Naive thymus-derived CD8-positive, alpha-beta T cell (primary cell): ENCODE measurements at regions not wholly inside any gene's neighbourhood (a gene's known extent, or its start where the extent isn't known, plus 50 kb on each side); places are given as distances from the start of the nearest gene placed in this dataset.

ENCODE experiments used
- ATAC-seq, 2 donors: fragments of 150-1000 bp; cut with Tn5 transposase in 1 of 2; sonication (Bioruptor Pico), chemical (Tn5 transposase) in 1 of 2; 1 replicate in 1 of 2; 2 replicates in 1 of 2; pipeline ENCODE4 v1.10.0; 2021; ENCODE audit warnings: mild to moderate bottlenecking in 2 of 2, moderate library complexity in 2 of 2
- POLR2A ChIA-PET: fragments of 350-600 bp; sonication (Branson Sonifier 250); formaldehyde crosslinking; loops from one replicate; lab custom pipeline; 2021; ENCODE audit warnings: antibody characterized with exemption; lab: Charles Lee
- DNase-seq, 10 donors: peaks; one replicate each; pipeline versions ENCODE4 v3.0.0 to v3.0.0-alpha.2; 2020 to 2022
- H3K27ac Mint-ChIP-seq, 10 donors: one replicate each; pipeline ENCODE4 v1.8.0; 2020 to 2022; ENCODE audit warnings: mild to moderate bottlenecking in 10 of 10, mixed read lengths in 10 of 10, moderate library complexity in 4 of 10, inconsistent platforms in 1 of 10
- H3K27me3 Mint-ChIP-seq, 5 donors: one replicate each; pipeline ENCODE4 v1.8.0; 2021 to 2022; ENCODE audit warnings: mixed read lengths in 5 of 5
- H3K36me3 Mint-ChIP-seq, 3 donors: one replicate each; pipeline ENCODE4 v1.8.0; 2020 to 2022; ENCODE audit warnings: mixed read lengths in 3 of 3, mild to moderate bottlenecking in 2 of 3, inconsistent platforms in 1 of 3
- H3K4me1 Mint-ChIP-seq, 4 donors: one replicate each; pipeline ENCODE4 v1.8.0; 2021 to 2022; ENCODE audit warnings: mixed read lengths in 4 of 4
- H3K4me3 Mint-ChIP-seq, 10 donors: one replicate each; pipeline ENCODE4 v1.8.0; 2020 to 2022; ENCODE audit warnings: mild to moderate bottlenecking in 10 of 10, mixed read lengths in 10 of 10, moderate library complexity in 6 of 10, inconsistent platforms in 1 of 10
- H3K9me3 Mint-ChIP-seq, 9 donors: one replicate each; pipeline ENCODE4 v1.8.0; 2020 to 2022; ENCODE audit warnings: mixed read lengths in 9 of 9, mild to moderate bottlenecking in 3 of 9, inconsistent platforms in 1 of 9, moderate library complexity in 1 of 9

GRCh38 chr11:116537709-116538108 lies 235.1 kb downstream of the BUD13 start:
- Mint-ChIP-seq H3K27ac (peak overlapping the region in 1 of 10 donors; percentile 8), H3K4me1 (peaks cover 0 to 2% (median 0%) of the 10 kb centered on the region in 4 donors), H3K27me3 (peaks cover 7 to 59% (median 31%) of the 10 kb centered on the region in 5 donors), H3K9me3 (peaks cover 0 to 2% (median 0%) of the 10 kb centered on the region in 9 donors), H3K36me3 (no peaks in the 10 kb centered on the region), H3K4me3 (no peak overlapping the region)
- no peak for ATAC-seq
- POLR2A ChIA-PET = no interaction called here
- no peak for DNase-seq

GRCh38 chr11:116537121-116537520 lies 235.7 kb downstream of the BUD13 start:
- DNase-seq (no peak), ATAC-seq (no peak)
- no peak overlapping the region for H3K4me3 Mint-ChIP-seq
- peaks cover 0 to 2% (median 0%) of the 10 kb centered on the region in 4 donors for H3K4me1 Mint-ChIP-seq
- H3K9me3 Mint-ChIP-seq = peaks cover 0 to 2% (median 0%) of the 10 kb centered on the region in 9 donors
- no peak overlapping the region for H3K27ac Mint-ChIP-seq
- H3K27me3 Mint-ChIP-seq = peaks cover 8 to 59% (median 32%) of the 10 kb centered on the region in 5 donors
- no peaks in the 10 kb centered on the region for H3K36me3 Mint-ChIP-seq
- POLR2A ChIA-PET = interaction anchor here (0.9 kb wide), 1 partner anchor 11 kb away, joined by 3 read pairs; no protein-coding TSS in a partner anchor

- H3K4me1 Mint-ChIP-seq = peaks cover 0 to 2% (median 0%) of the 10 kb centered on the region in 4 donors
- H3K4me3 Mint-ChIP-seq = no peak overlapping the region
- H3K36me3 Mint-ChIP-seq = no peaks in the 10 kb centered on the region
- POLR2A ChIA-PET = interaction anchor here (0.9 kb wide), 1 partner anchor 12 kb away, joined by 3 read pairs; no protein-coding TSS in a partner anchor
- no peak overlapping the region for H3K27ac Mint-ChIP-seq
- no peak for DNase-seq
- peaks cover 0 to 7% (median 0%) of the 10 kb centered on the region in 9 donors for H3K9me3 Mint-ChIP-seq
- peaks cover 14 to 59% (median 37%) of the 10 kb centered on the region in 5 donors for H3K27me3 Mint-ChIP-seq
- ATAC-seq = no peak
Observed at GRCh38 chr11:116536416-116536815, 236.4 kb downstream of the BUD13 start.

GRCh38 chr11:116535994-116536393 lies 236.8 kb downstream of the BUD13 start:
- H3K4me1 Mint-ChIP-seq = peaks cover 0 to 2% (median 0%) of the 10 kb centered on the region in 4 donors
- no peaks in the 10 kb centered on the region for H3K36me3 Mint-ChIP-seq
- POLR2A ChIA-PET = no interaction called here
- peaks cover 16 to 59% (median 39%) of the 10 kb centered on the region in 5 donors for H3K27me3 Mint-ChIP-seq
- no peak overlapping the region for H3K27ac Mint-ChIP-seq
- peaks cover 0 to 8% (median 2%) of the 10 kb centered on the region in 9 donors for H3K9me3 Mint-ChIP-seq
- DNase-seq (no peak), ATAC-seq (no peak)
- H3K4me3 Mint-ChIP-seq = no peak overlapping the region

GRCh38 chr11:116535120-116535519 lies 237.7 kb downstream of the BUD13 start:
- no peak for DNase-seq
- ATAC-seq = no peak
- no peak overlapping the region for H3K4me3 Mint-ChIP-seq
- no peaks in the 10 kb centered on the region for H3K36me3 Mint-ChIP-seq
- POLR2A ChIA-PET = no interaction called here
- peaks cover 0 to under 1% (median 0%) of the 10 kb centered on the region in 4 donors for H3K4me1 Mint-ChIP-seq
- H3K9me3 Mint-ChIP-seq = peaks cover 0 to 15% (median 8%) of the 10 kb centered on the region in 9 donors
- peak overlapping the region in 1 of 10 donors; percentile 45 for H3K27ac Mint-ChIP-seq
- peaks cover 14 to 55% (median 37%) of the 10 kb centered on the region in 5 donors for H3K27me3 Mint-ChIP-seq

GRCh38 chr11:116534270-116534975 lies 238.4 kb downstream of the BUD13 start:
- H3K4me1 Mint-ChIP-seq = no peaks in the 10 kb centered on the region
- POLR2A ChIA-PET = no interaction called here

GRCh38 chr11:116533186-116533825 lies 239.5 kb downstream of the BUD13 start:
- H3K27ac Mint-ChIP-seq = peak overlapping the region in 1 of 10 donors; percentile 61
- peaks cover 0 to 15% (median 8%) of the 10 kb centered on the region in 9 donors for H3K9me3 Mint-ChIP-seq
- H3K36me3 Mint-ChIP-seq = no peaks in the 10 kb centered on the region
- POLR2A ChIA-PET = no interaction called here
- ATAC-seq = no peak
- DNase-seq = no peak
- peaks cover 13 to 36% (median 27%) of the 10 kb centered on the region in 5 donors for H3K27me3 Mint-ChIP-seq
- no peak overlapping the region for H3K4me3 Mint-ChIP-seq
- H3K4me1 Mint-ChIP-seq = no peaks in the 10 kb centered on the region

More at GRCh38 chr11:116534270-116534975, 238.4 kb downstream of the BUD13 start:
- H3K9me3 Mint-ChIP-seq = peaks cover 0 to 15% (median 8%) of the 10 kb centered on the region in 9 donors
- DNase-seq (no peak), ATAC-seq (no peak)
- H3K27ac Mint-ChIP-seq = peak overlapping the region in 1 of 10 donors; percentile 69
- H3K36me3 Mint-ChIP-seq = no peaks in the 10 kb centered on the region
- H3K4me3 Mint-ChIP-seq = no peak overlapping the region
- peaks cover 13 to 48% (median 31%) of the 10 kb centered on the region in 5 donors for H3K27me3 Mint-ChIP-seq

- POLR2A ChIA-PET = no interaction called here
- Mint-ChIP-seq H3K27ac (no peak overlapping the region), H3K4me1 (no peaks in the 10 kb centered on the region), H3K9me3 (peaks cover 0 to 15% (median 8%) of the 10 kb centered on the region in 9 donors), H3K36me3 (no peaks in the 10 kb centered on the region), H3K27me3 (peaks cover 12 to 34% (median 23%) of the 10 kb centered on the region in 5 donors), H3K4me3 (no peak overlapping the region)
- DNase-seq (no peak), ATAC-seq (no peak)
Observed at GRCh38 chr11:116532066-116532465, 240.7 kb downstream of the BUD13 start.

GRCh38 chr11:116530705-116531104 lies 242.1 kb downstream of the BUD13 start:
- DNase-seq (no peak), ATAC-seq (no peak)
- Mint-ChIP-seq H3K9me3 (peaks cover 0 to 15% (median 8%) of the 10 kb centered on the region in 9 donors), H3K4me1 (no peaks in the 10 kb centered on the region), H3K27me3 (peaks cover 12 to 23% (median 20%) of the 10 kb centered on the region in 5 donors), H3K4me3 (no peak overlapping the region), H3K36me3 (no peaks in the 10 kb centered on the region), H3K27ac (no peak overlapping the region)
- POLR2A ChIA-PET = no interaction called here

- peaks cover 0 to 15% (median 8%) of the 10 kb centered on the region in 9 donors for H3K9me3 Mint-ChIP-seq
- ATAC-seq (no peak), DNase-seq (no peak)
- H3K27ac Mint-ChIP-seq = no peak overlapping the region
- H3K4me1 Mint-ChIP-seq = no peaks in the 10 kb centered on the region
- no peak overlapping the region for H3K4me3 Mint-ChIP-seq
- POLR2A ChIA-PET = no interaction called here
- H3K27me3 Mint-ChIP-seq = peaks cover 10 to 20% (median 15%) of the 10 kb centered on the region in 5 donors
- H3K36me3 Mint-ChIP-seq = no peaks in the 10 kb centered on the region
Observed at GRCh38 chr11:116529271-116529670, 243.5 kb downstream of the BUD13 start.

GRCh38 chr11:116527180-116527991 lies 245.4 kb downstream of the BUD13 start:
- POLR2A ChIA-PET = no interaction called here
- no peak for DNase-seq
- peaks cover 0 to 15% (median 8%) of the 10 kb centered on the region in 9 donors for H3K9me3 Mint-ChIP-seq
- H3K27me3 Mint-ChIP-seq = peaks cover 0 to 14% (median 12%) of the 10 kb centered on the region in 5 donors
- no peaks in the 10 kb centered on the region for H3K4me1 Mint-ChIP-seq
- no peaks in the 10 kb centered on the region for H3K36me3 Mint-ChIP-seq
- H3K27ac Mint-ChIP-seq = no peak overlapping the region
- ATAC-seq = no peak
- no peak overlapping the region for H3K4me3 Mint-ChIP-seq

GRCh38 chr11:116525961-116526495 lies 246.8 kb downstream of the BUD13 start:
- POLR2A ChIA-PET = no interaction called here
- Mint-ChIP-seq H3K9me3 (peaks cover 0 to 11% (median 7%) of the 10 kb centered on the region in 9 donors), H3K4me3 (no peak overlapping the region), H3K27me3 (peaks cover 0 to 10% (median 5%) of the 10 kb centered on the region in 5 donors), H3K36me3 (no peaks in the 10 kb centered on the region), H3K27ac (no peak overlapping the region), H3K4me1 (no peaks in the 10 kb centered on the region)
- DNase-seq (no peak), ATAC-seq (no peak)
